ENCODE measurements at regions not wholly inside any gene's neighbourhood (a gene's known extent, or its start where the extent isn't known, plus 50 kb on each side); places are given as distances from the start of the nearest gene placed in this dataset.

DNA sequence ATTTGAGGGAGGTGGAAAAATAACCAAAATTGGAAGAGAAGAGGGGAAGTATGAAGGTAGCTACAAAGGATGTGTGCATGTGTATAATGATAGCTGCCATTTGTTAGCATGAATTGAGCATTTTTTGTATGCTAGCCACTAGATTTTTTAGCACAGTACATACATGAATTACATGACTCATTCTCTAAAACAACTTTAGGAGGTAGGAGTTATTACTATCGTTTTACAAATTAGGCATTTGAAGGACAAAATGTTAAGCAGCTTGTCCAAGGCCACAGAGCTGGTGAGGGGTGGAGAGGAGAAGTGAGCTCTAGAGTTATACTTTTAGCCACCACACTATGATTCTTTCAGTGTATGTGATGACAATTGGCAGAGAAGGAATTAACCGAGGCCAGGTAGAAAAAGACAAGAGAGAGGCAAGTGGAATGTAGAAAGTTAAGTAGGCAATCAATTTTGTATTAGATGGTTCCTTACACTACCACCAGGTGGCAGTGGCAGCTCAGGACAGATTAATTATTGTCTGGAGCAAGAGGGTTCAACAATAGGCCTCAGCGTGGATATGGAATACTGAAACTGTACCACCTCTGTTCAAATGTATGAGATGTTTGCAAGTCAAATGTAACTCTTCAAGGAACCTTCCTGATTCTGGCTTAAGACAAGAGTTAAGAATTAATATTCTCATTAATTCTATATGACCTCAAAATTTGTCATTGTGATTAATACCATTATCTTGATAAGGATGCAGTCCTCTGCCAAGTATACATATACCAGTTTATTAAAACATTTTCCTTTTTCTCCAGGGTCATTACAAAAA lies 128.0 kb downstream of the MBL2 start:
- ChIA-PET CTCF (interaction anchor here (0.7 to 2.3 kb wide), 6 partner anchors 10 to 135 kb away, joined by 3 to 8 read pairs (median 3); no protein-coding TSS in a partner anchor), POLR2A (ENCODE audit: unreplicated experiment) (no interaction called here)
- H3K14ac ChIP-seq (replicated peaks; ENCODE audit: low read depth, low read length) = no peak overlapping the region
- no peak overlapping the region for H4K5ac ChIP-seq (ENCODE audit: low read depth, low read length)
- no peak overlapping the region for H3K56ac ChIP-seq (ENCODE audit: extremely low read depth, insufficient read depth, low read length)
- no peaks in the 10 kb centered on the region for H3K36me3 ChIP-seq (ENCODE audit: control insufficient read depth, insufficient read depth, low read length)
- H4K91ac ChIP-seq (ENCODE audit: insufficient read depth, low read depth, low read length) = no peak overlapping the region
- H3K27ac ChIP-seq (ENCODE audit: insufficient read depth, low read length) = no peak overlapping the region
- H4K20me1 ChIP-seq (ENCODE audit: insufficient read depth, low read length) = no peaks in the 10 kb centered on the region
- no peaks in the 10 kb centered on the region for H3K9me1 ChIP-seq (ENCODE audit: insufficient read depth, low read length)
- H2AK9ac ChIP-seq (replicated peaks; ENCODE audit: low read depth, low read length, poor library complexity) = no peak overlapping the region
- H3K4me2 ChIP-seq (ENCODE audit: low read depth, low read length) = no peak overlapping the region
- TF ChIP-seq, protein P1, sequence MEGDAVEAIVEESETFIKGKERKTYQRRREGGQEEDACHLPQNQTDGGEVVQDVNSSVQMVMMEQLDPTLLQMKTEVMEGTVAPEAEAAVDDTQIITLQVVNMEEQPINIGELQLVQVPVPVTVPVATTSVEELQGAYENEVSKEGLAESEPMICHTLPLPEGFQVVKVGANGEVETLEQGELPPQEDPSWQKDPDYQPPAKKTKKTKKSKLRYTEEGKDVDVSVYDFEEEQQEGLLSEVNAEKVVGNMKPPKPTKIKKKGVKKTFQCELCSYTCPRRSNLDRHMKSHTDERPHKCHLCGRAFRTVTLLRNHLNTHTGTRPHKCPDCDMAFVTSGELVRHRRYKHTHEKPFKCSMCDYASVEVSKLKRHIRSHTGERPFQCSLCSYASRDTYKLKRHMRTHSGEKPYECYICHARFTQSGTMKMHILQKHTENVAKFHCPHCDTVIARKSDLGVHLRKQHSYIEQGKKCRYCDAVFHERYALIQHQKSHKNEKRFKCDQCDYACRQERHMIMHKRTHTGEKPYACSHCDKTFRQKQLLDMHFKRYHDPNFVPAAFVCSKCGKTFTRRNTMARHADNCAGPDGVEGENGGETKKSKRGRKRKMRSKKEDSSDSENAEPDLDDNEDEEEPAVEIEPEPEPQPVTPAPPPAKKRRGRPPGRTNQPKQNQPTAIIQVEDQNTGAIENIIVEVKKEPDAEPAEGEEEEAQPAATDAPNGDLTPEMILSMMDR (conservative IDR thresholded peaks at IDR 0.05; ENCODE audit: low read depth, low read length) = peak; percentile 75
- no peak for TF ChIP-seq ELK1 (IDR thresholded peaks at IDR 0.05; ENCODE audit: borderline replicate concordance, low read depth, low read length)
- no peak for TF ChIP-seq MXI1 (IDR thresholded peaks at IDR 0.05; ENCODE audit: borderline replicate concordance, low read depth, low read length)
- TF ChIP-seq, protein P2, sequence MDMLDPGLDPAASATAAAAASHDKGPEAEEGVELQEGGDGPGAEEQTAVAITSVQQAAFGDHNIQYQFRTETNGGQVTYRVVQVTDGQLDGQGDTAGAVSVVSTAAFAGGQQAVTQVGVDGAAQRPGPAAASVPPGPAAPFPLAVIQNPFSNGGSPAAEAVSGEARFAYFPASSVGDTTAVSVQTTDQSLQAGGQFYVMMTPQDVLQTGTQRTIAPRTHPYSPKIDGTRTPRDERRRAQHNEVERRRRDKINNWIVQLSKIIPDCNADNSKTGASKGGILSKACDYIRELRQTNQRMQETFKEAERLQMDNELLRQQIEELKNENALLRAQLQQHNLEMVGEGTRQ (IDR thresholded peaks at IDR 0.05; ENCODE audit: low read depth, low read length) = no peak
- TF ChIP-seq RFX5 (IDR thresholded peaks at IDR 0.05; ENCODE audit: low read depth, low read length) = no peak
- TF ChIP-seq RAD21 (IDR thresholded peaks at IDR 0.05; ENCODE audit: low read length) = peak; percentile 68
- no peak for TF ChIP-seq FOS (IDR thresholded peaks at IDR 0.05; ENCODE audit: low read depth, low read length)
- TF ChIP-seq SMC3 (IDR thresholded peaks at IDR 0.05; ENCODE audit: low read depth, low read length) = peak; percentile 48
- no peak overlapping the region for H3K4me3 ChIP-seq (ENCODE audit: insufficient read depth, low read depth, low read length)
- intact Hi-C loops (cut with micrococcal nuclease) (loop anchor here (1.0 kb wide), 3 partner anchors 85 to 336 kb away; no protein-coding TSS in a partner anchor), dilution Hi-C loops (cut with HindIII; ENCODE audit: low sequenced_read_pairs, unreplicated experiment) (no loop called here), in situ Hi-C loops (cut with MboI; ENCODE audit: low sequenced_read_pairs) (loop anchor here (5.0 kb wide), 1 partner anchor 83 kb away; no protein-coding TSS in a partner anchor)
- H2BK15ac ChIP-seq (ENCODE audit: low read depth, low read length) = no peak overlapping the region
- no peak overlapping the region for H2BK20ac ChIP-seq (ENCODE audit: low read depth, low read length)
- no peaks in the 10 kb centered on the region for H3K79me1 ChIP-seq (ENCODE audit: low read depth in 1 of 2, low read length in 2 of 2)
- H2AK5ac ChIP-seq (ENCODE audit: low read depth, low read length) = no peak overlapping the region
- no peak overlapping the region for H3K18ac ChIP-seq (ENCODE audit: low read depth, low read length)
- no peak overlapping the region for H2AFZ ChIP-seq (replicated peaks; ENCODE audit: low read length, poor library complexity)
- H3K9ac ChIP-seq (ENCODE audit: low read depth, low read length) = no peak overlapping the region
- WGBS, 2 experiments (ENCODE audit: extremely low coverage in 2 of 2, insufficient read length in 1 of 2) = no CpG with 5 or more reads among the region's 3 CpGs
- no peaks in the 10 kb centered on the region; the same call in 1 of the 2 replicates for H3K27me3 ChIP-seq (ENCODE audit: control insufficient read depth, insufficient read depth, low read length)
- BruUV-seq (replicated peaks) = no TSS peak
- no peak overlapping the region for H2BK120ac ChIP-seq (ENCODE audit: low read depth, low read length)
- peak; percentile 32 for DNase-seq
- no peak overlapping the region for H4K8ac ChIP-seq (ENCODE audit: low read depth in 2 of 2, low read length in 2 of 2)
- H2BK5ac ChIP-seq (ENCODE audit: low read depth, low read length, poor library complexity, severe bottlenecking) = no peak overlapping the region
- H3K4ac ChIP-seq (ENCODE audit: low read depth, low read length) = no peak overlapping the region
- peak; percentile 82 for ATAC-seq (ENCODE audit: low read depth)
- no peaks in the 10 kb centered on the region for H3K4me1 ChIP-seq (ENCODE audit: control insufficient read depth, insufficient read depth, low read length)
- H3K9me3 ChIP-seq (ENCODE audit: control insufficient read depth, insufficient read depth, low read length) = no peaks in the 10 kb centered on the region
- H3K23ac ChIP-seq (ENCODE audit: low read depth, low read length) = no peak overlapping the region

All from IMR-90 (cell line).